Amniotic stem cell (primary cell): ENCODE measurements at regions not wholly inside any gene's neighbourhood (a gene's known extent, or its start where the extent isn't known, plus 50 kb on each side); places are given as distances from the start of the nearest gene placed in this dataset.

Experiments used
- DNase-seq: peaks from one replicate; lab custom pipeline; 2025; lab: John Stamatoyannopoulos, UW

DNA sequence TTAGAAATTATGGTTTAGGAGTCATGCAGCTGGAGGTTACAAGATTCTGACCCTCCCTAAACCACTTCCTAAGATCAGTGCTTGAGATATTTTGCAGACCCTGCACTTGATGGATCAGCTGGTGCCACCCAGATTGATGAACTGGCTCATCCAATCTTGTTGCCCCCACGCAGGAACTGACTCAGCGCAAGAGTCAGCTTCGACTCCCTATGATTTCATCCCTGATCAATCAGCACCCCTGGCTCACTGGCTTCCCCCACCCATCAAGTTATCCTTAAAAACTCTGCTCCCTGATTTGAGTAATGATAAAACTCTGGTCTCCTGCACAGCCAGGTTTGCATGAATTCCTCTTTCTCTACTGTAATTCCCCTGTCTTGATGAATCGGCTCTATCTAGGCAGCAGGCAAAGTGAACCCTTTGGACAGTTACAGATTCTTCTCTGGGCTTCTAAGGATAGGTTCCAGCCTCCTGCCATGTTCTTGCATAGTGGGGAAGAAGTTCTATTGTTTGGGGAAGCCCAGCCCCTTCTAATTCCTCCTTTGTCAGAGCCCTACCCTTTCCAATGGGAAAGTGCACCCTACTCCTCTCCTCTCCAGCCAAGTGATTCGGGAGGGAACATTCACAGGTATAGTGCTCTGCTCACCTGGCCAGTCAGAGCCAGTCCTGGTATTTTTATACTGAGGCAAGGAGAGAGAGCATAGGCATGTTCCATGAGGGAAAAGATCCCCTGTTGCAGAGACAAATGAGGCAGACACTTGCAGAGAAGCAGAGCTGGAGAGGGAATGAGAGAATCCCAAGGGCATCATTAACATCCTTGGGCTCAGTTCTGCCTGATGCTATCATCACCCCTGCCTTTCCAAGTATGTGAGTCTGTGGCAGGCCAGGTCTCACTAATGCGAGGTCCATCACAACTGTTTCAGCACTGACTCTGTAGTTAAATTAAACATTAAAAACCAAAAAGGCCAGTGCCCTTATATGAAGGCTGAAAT lies 224.4 kb upstream of the GALNT17 start:
- no peak for DNase-seq

DNA sequence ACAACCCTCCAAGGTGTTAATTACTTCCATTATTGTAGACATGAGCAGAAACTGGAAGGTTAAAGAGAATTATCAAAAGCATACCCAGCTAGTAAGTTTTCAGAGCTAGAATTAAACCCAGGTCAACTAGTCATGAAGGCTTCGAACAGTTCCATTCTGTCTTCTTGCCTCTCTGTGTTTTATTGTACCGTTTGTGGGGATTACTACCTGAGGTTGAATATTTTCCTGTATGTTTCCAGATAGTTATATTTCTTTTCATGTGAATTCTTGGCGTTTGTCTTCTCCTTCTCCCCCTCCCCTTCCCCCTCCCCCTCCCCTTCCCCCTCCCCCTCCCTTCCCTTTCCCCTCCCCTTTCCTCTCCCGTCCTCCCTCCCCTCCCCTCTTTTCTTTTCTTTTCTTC lies 218.0 kb upstream of the GALNT17 start:
- no peak for DNase-seq

DNA sequence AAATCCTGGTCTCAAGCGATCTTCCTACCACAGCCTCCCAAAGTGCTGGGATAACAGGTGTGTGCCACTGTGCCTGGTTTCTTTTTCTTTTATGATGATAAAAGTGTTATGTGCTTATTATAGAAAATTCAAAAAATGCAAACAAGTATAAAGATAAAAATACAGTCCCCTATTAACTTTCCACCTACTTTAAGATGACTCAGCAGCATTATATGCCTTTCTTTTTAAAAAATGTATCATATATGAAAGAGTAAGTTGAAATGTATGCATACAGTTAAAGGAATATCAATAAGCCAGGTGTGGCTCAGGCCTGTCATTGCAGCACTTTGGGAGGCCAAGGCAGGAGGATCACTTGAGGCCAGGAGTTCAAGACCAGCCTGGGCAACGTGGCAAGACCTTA lies 216.9 kb upstream of the GALNT17 start:
- no peak for DNase-seq

DNA sequence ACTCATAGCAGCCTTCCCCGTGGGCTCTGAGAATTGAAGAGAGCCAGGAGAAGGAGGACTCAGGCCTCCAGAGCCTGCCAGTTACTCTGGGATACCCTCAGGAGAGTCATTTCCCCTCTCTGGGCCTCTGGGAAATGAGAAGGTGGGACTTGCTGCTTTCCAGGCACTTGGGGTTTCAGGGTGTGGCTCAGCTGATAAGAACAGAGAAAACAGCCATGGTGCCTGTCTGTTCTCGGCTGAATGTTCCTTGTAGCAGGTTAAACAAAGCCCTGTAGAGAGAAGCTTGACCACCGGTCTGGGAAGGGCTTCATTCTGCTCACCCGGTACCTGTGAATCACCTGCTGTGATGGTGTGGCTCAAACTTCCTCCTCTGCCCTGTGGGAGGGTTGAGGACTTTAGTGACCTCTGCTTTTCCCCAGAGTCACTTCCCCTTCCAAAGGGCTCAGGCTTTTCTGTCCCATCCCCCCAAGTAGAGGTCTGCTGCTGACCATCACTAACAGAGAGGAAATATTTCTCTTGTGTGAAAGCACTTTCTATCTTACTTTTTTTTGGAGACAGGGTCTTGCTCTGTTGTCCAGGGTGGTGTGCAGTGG lies 212.4 kb upstream of the GALNT17 start:
- DNase-seq = no peak

DNA sequence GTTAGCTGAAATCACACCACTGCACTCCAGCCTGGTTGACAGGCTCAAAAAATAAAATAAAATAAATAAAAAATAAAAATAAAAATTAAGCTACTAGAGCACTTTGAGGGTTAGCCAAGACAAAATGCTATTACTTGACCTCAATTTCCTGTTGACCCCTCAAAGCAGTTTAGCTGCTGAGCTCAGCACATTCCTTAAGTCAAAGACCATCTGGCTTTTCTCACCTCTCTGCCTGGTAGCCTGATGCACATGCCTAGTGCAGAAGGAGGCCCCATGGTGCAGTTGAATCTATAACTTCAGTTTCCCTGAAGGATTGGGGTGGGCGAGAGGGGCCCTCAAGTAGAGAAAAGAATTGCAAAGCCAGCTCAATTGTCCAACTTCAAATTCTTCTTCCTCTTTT lies 211.1 kb upstream of the GALNT17 start:
- no peak for DNase-seq

DNA sequence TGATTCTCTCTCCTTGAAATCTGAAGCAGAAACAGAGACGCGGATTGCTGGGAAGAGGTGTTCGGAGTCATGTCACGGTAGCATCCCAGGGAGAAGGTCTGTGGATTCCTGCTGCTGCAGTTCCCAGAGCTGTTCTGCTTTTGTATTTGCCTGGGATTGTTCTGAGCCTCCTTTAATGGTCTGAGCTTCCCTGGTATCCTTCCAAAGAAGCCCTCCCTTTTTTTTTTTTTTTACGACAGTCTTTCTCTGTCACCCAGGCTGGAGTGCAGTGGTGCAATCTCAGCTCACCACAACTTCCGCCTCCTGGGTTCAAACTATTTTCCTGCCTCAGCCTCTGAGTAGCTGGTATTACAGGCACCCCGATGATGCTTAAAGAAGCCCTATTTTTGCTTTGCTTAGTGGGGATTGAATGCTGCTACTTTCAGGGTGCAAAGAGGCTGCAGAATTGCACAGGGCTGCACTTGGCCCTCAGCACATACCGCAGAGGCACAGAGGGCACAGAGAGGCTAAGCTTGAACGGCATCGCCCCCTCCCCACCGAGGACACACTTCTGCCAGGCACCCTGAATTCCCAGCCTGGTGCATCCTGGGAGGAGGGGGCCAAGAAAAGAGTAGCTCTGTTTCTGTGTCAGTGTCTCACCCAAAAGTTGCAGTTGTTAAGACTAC lies 208.6 kb upstream of the GALNT17 start:
- DNase-seq = no peak

DNA sequence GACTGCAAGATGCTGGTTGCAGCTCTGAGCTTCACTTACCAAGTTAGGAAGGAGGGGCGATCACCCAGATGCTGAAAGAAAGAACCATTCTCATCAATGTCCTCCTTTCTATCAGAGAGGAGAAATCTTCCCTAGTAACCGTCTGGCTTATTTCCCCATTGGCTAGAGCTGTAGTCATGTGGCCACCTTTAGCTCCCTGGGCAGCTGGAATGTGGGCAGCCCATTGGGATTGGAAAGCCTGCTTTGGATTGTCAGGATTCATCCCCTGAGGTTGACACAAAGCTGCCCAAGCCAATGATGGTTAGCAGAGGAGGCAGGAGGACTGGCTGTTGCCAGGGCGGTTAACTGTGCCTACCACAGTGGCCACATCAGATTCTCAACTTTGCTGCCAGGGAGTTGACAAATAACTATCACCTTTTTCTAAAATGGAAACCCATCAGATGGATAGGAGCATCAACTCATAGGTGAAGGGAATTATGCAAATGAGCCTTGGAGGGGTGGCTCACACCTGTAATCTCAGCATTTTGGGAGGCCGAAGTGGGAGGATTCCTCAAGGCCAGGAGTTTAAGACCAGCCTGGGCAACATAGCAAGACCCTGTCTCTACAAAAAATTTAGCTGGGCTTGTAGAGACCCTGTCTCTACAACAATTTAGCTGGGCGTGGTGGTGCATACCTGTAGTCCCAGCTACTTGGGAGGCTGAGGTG lies 206.4 kb upstream of the GALNT17 start:
- no peak for DNase-seq

DNA sequence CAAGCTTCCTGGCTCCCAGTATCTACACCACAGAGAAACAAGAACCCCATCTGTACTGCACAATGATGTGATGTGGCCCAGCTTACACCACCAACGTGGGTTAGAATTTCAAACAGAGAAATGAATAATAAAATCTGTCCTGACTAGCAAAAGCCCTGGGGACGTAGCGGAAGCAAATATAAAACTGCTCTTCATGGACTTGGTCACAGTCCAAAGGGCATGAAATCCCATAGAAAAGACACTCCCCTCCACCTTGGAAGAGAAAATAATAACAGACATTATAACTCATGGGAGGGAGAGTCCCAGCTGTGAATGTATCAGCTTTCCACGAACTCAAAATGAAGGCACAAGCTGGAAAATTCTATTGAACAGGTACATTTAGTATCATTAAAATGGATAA lies 205.3 kb upstream of the GALNT17 start:
- no peak for DNase-seq

DNA sequence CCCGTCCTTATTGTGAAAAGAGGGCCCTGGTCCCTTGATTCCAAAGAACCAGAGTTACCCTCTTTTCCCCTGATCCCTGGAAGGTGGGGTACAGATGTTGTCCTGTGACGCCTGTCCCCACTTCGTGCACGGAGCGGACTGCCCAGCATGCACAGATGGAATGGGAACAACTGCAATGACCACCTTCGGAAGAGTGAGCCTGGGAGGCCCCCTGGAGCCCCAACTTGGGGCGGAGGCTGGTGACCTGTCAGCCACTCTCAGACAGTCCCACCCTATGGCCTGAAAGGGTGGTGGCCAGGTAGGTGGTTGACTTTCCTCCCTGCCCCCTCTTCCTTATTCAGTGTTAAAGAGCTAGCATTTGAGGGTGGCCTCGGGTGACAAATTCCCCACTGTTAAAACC lies 196.6 kb upstream of the GALNT17 start:
- DNase-seq = no peak

DNA sequence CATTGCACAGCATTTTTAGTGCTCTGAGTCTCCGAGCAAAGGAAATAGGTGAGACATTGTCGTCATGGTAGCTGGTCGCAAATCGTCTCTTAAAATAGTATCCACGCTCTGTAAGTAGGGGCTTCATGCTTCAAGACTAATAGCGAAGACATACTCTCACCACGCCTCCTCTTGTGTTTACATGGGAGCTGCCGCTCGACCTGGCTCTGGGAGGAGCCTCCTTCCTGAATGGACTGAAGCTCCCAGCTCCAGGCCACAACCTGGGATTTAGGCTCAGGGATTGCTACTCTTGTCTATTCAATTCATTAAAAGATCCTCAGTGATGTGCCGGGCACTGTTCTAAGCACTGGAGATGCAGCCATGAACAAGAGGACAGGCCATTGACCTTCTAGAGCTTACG lies 196.1 kb upstream of the GALNT17 start:
- DNase-seq = no peak

DNA sequence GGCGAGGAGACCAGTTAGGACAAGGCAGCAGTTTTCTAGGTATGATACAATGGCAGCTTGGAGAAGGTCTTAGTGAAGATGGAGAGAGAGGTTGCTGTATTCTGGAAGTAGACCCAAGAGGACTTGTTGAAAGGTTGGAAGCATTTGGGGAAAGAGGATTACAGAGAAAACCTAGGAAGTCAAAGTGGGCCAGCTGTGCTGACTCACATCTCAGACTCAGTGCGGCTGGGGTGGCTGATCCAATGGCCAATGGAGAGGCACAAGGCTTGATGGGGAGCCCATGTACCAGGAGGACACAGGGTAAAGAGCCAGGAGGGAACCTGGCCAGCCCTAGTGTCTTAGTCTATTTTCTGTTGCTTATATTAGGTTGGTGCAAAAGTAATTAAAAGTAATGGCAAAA lies 194.5 kb upstream of the GALNT17 start:
- no peak for DNase-seq

DNA sequence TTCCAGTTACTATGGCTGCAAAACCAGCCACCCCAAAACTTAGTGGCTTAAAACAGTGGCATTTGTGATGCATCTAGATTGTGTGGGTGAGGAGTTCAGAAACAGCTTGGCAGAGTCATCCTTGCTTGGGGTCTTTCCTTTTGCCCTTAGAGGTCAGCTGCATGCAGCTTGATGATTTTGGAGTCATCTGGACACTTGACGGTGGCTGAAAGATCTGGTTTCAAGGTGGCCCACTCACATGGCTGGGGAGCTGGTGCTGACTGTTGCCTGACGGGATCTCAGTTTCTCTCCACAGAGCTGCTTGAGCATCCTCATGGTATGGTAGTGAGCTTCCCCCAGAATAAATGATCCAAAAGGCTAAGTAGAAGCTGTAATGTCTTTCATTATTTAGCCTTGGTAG lies 191.3 kb upstream of the GALNT17 start:
- DNase-seq = no peak

DNA sequence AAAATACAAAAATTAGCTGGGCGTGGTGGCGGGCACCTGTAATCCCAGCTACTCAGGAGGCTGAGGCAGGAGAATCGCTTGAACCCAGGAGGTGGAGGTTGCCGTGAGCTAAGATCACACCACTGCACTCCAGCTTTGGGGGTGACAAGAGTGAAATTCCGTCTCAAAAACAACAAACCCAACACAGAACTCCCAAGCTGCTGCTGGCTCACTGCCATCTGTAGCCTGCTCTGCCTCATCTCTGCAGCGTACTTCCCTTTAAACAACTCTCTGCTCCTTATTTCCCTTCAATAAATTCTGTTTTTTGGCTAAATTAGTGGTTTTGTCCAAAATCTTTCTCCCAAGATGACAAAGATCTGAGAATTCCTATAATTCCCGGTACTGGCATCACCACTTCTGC lies 189.2 kb upstream of the GALNT17 start:
- DNase-seq = no peak

DNA sequence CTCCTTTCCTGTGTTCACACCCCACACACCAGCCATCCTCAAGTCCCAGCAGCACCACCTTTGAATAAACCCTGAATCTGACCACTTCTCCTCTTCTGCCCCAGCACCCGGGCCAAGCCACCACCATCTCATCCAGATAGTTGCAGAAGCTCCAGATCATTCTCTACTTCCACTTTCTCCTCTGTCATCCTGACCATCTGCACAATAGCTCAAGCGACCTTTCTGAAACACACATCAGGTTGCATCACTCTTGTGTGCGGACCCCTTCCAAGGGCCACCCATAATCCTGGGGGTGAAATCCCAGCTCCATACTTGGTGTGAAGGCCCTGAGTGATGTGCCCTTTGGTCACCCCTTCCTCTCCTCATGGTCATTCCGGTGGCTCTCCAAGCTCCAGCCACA lies 187.4 kb upstream of the GALNT17 start:
- no peak for DNase-seq

DNA sequence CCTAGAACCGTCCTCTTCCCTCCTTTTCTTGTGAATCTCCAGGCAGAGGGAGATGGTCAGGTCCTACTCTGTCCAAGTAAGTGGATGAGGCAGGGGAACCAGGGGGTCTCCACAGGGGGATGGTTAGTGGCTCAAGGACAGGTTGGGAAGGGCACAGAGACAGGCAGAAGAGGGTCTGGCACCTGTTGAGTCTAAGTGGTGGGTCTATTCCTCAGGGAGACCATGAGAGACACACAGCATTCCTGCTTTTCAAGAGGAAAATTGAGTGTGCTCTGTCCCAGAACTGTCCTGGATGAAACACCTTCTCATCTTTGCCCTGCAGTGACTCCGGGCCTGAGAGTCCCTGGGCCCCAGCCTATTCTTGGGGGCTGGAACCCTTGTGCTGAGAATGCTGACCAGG lies 184.8 kb upstream of the GALNT17 start:
- DNase-seq = no peak

DNA sequence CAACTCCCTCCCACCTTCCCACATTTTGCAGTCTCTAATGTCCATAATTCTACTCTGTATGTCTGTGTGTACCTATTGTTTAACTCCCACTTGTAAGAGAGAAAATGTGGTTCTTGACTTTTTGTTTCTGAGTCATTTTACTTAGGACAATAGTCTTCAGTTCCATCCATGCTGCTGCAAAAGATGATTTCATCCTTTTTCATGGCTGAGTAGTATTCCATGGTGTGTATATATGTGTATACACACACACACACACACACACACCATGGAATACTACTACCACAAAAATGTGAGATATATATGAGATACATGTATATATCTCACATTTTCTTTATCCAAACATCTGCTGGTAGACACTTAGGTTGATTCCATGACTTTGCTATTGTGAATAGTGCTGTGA lies 182.1 kb upstream of the GALNT17 start:
- DNase-seq = no peak

DNA sequence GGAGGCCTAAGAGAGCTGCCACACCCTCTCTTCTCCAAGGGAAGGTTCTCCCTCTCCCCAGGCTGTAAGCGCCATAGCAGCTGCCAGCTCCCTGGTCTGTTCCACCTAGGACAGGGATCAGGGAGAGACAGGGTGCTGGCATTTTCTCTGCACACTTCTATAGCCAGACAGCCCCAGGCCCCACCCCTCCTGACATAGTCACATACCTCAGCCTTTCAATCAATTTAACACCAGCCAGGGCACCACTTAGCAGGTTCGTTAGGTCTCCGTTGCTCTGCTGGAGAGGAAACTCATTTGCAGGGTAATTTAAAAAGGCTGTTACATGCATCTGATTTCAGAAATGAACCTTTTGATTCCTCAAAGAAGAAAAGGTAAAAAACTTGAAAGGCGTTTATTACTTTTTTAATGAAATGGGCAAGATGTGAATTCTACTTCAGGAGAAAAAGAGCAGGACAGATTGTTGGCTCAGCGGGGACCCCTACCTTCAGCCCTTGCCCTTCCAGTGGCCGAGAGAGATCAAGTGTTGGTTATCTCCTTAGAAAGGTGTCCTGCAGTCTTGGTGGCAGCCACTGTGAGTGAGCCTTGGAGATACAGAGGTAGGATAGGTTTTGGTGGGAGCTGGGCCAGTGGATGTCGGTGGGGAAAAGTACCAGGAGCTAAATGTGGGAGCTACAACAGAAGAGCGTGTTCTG lies 180.5 kb upstream of the GALNT17 start:
- no peak for DNase-seq

DNA sequence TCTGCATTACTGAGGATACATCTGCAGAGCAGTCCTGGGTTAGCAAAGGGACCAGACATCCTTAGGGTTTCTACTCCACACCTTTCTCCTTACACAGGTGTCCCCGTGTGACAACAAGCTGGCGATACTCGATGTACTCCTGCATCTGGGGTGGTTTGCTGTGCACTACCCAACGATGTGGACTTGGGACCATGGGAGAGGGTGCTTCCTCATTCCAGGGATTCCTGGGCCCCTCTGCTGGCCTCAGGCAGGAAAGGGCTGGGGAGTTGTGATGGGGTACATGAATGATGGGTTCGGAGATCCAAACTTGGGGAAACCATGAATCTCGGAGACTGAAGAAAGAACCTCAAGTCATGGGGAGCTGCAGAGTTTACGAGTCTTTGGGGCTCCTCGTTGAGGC lies 179.6 kb upstream of the GALNT17 start:
- DNase-seq = no peak

DNA sequence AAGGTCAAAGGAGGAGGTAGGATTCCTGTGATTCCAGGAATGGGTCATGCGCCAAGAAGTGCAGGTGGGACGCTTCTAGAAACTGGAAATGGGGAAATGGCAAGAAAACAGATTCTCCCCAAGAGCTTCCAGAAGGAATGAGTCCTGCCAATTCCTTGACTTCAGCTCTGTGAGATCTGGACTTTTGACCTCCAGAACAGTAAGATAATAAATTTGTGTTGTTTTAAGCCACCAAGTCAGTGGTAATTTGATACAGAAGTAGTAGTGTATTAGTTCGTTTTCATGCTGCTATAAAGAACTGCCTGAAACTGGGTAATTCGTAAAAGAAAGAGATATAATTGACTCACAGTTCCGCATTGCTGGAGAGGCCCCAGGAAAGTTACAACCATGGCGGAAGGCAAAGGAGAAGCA lies 178.6 kb upstream of the GALNT17 start:
- no peak for DNase-seq

DNA sequence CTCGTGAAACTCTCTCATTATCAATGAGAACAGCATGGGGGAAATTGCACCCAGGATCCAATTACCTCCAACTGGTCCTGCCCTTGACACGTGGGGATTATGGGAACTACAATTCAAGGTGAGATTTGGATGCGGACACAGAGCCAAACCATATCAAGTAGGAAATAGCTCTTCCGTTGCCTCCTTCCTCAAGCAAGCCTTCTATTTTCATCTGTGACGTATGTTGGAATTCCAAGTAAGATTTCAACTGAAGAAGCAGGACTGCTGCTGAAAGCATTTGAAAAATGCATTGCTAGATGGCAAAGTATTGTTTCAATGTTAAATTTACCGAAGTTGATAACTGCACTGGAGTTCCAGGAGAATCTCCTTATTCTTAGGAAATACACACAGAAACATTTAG lies 178.1 kb upstream of the GALNT17 start:
- DNase-seq = no peak

DNA sequence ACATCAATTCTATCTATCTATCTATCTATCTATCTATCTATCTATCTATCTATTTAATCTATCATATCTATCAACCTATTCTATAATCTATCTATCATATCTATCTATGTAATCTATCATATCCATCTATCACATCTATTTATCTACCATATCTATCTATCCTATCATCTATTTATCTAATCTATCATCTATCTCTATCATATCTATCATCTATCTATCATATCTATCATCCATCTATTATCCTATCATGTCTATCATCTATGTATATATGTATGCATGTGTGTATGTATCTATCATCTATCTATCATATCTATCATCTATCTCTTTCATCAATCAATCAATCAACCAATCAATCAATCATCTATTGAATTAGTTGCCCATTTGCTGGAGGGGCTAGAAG lies 159.3 kb upstream of the GALNT17 start:
- no peak for DNase-seq

DNA sequence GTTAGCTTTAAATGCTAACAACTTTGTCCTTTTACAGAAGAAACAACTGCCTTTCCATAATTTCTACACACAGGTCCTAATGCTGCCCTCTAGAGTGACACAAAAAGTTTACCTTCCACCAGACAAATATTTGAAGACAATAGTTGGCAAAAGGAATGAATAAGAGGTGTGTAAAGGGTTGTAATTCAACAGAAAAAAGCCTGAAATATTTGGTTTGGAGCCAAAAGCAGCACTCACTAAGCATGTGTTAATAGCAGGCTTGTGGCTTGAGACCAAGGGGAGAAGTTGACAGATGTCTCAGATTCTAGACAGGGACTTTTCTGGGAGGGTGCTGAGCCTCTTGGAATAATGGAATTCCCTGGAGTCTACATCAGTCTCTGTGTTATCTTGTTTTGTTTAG lies 156.2 kb upstream of the GALNT17 start:
- DNase-seq = no peak
